Vagina (tissue), 2 donors: ENCODE measurements at regions not wholly inside any gene's neighbourhood (a gene's known extent, or its start where the extent isn't known, plus 50 kb on each side); places are given as distances from the start of the nearest gene placed in this dataset.

Experiments
- DNase-seq, 2 donors: peaks; one replicate each; pipeline ENCODE4 v3.0.0-alpha.2; 2017; ENCODE audit errors: extremely low spot score in 2 of 2
- H3K27ac ChIP-seq: fragments of 200-600 bp; sonication (generic); one replicate; pipeline ENCODE4 v1.5.1; 2019
- H3K27me3 ChIP-seq: fragments of 200-600 bp; sonication (generic); one replicate; pipeline ENCODE4 v1.5.1; 2019
- H3K36me3 ChIP-seq, 2 donors: fragments of 200-600 bp; sonication (generic); one replicate each; pipeline ENCODE4 v1.5.1; 2017 to 2019
- H3K4me1 ChIP-seq: fragments of 200-600 bp; sonication (generic); one replicate; pipeline ENCODE4 v1.5.1; 2019
- H3K4me3 ChIP-seq, 2 donors: fragments of 200-600 bp; sonication (generic); 1 replicate in 1 of 2; 2 replicates in 1 of 2; pipeline ENCODE4 v1.5.1; 2016 to 2019
- H3K9me3 ChIP-seq: fragments of 200-600 bp; sonication (generic); one replicate; pipeline ENCODE4 v1.5.1; 2019
- POLR2A ChIP-seq, 2 donors: fragments of 450-650 bp; IDR thresholded peaks; one replicate each; pipeline ENCODE4 v1.6.1; 2017; ENCODE audit warnings: antibody characterized with exemption in 2 of 2, mild to moderate bottlenecking in 2 of 2, moderate library complexity in 2 of 2
- POLR2AphosphoS5 ChIP-seq, 2 donors: sonication (generic); formaldehyde crosslinking; IDR thresholded peaks; one replicate each; pipeline ENCODE4 v1.9.0; 2017; ENCODE audit warnings: antibody characterized with exemption in 2 of 2, mild to moderate bottlenecking in 2 of 2, low read depth in 1 of 2; ENCODE audit not compliant: insufficient read depth in 1 of 2
- intact Hi-C: fragments of 100-400 bp; cut with DNase I; formaldehyde crosslinking; loops from one replicate; pipeline ENCODE4 v1.15.1; 2023
- TF ChIP-seq, protein P1 (sequence below), 3 experiments: fragments of 450-650 bp in 2 of 3; fragments of 200-600 bp in 1 of 3; sonication (generic) in 1 of 3; IDR thresholded peaks; one replicate each; pipeline ENCODE4 v1.5.1; 2017 to 2019; ENCODE audit warnings: antibody characterized with exemption in 3 of 3, mild to moderate bottlenecking in 2 of 3, moderate library complexity in 2 of 3

DNA sequence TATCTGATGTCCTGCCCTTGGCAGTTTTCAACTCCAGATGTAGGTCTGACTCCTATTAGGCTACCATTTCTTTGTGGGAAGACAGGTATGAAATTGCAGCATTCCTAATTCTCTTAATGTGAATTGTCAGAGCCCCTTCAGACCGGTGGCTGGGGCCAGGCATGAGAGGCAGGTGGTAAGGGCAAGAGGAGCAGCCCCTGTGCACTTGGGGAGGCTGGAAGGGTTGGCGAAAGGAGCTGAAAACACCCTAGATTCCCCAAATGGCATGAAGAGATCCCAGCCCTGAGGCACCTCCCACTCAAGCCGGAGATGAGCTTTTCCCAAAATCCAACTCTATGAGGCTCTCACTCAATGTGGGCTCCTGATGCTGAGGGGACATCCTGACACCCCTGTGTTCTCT is 453.2 kb downstream of the NR2F2 start:
- intact Hi-C loops = no loop called here
- Histone ChIP-seq H3K4me3 (no peak overlapping the region), H3K36me3 (no peaks in the 10 kb centered on the region), H3K9me3 (no peaks in the 10 kb centered on the region), H3K4me1 (no peaks in the 10 kb centered on the region), H3K27ac (no peak overlapping the region), H3K27me3 (no peaks in the 10 kb centered on the region)
- TF ChIP-seq POLR2A (IDR thresholded peaks at IDR 0.05) = no peak
- TF ChIP-seq, protein P1, sequence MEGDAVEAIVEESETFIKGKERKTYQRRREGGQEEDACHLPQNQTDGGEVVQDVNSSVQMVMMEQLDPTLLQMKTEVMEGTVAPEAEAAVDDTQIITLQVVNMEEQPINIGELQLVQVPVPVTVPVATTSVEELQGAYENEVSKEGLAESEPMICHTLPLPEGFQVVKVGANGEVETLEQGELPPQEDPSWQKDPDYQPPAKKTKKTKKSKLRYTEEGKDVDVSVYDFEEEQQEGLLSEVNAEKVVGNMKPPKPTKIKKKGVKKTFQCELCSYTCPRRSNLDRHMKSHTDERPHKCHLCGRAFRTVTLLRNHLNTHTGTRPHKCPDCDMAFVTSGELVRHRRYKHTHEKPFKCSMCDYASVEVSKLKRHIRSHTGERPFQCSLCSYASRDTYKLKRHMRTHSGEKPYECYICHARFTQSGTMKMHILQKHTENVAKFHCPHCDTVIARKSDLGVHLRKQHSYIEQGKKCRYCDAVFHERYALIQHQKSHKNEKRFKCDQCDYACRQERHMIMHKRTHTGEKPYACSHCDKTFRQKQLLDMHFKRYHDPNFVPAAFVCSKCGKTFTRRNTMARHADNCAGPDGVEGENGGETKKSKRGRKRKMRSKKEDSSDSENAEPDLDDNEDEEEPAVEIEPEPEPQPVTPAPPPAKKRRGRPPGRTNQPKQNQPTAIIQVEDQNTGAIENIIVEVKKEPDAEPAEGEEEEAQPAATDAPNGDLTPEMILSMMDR (IDR thresholded peaks at IDR 0.05) = no peak
- no peak for TF ChIP-seq POLR2AphosphoS5 (IDR thresholded peaks at IDR 0.05; ENCODE audit: insufficient read depth in 1 of 2, low read depth in 1 of 2)
- DNase-seq = no peak

- no peaks in the 10 kb centered on the region for H3K27me3 ChIP-seq
- no peak for DNase-seq
- no peaks in the 10 kb centered on the region for H3K4me1 ChIP-seq
- no peak overlapping the region for H3K4me3 ChIP-seq
- H3K9me3 ChIP-seq = no peaks in the 10 kb centered on the region
- intact Hi-C loops = no loop called here
- no peak overlapping the region for H3K27ac ChIP-seq
- TF ChIP-seq POLR2A (IDR thresholded peaks at IDR 0.05) = no peak
- H3K36me3 ChIP-seq = no peaks in the 10 kb centered on the region
Observed at GRCh38 chr15:96790004-96790403, 459.5 kb downstream of the NR2F2 start.

DNA sequence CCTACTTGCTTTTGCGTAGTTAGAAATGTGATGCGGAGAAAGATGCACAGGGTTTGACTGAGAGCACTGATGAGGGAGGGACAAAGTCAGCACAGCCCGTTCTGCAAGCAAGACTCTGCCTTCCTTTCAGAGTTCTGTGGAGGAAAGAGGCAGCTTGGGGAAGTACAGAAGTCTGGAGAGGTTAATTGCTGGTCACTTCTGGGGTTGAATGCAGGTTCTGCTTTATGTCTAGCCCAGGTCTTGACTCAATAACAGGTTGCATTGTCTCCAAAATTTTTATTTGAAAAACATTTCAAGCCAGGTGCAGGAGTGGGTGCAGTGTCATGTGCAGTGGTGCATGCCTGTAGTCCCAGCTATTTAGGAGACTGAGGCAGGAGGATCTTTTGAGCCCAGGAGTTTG is 461.7 kb downstream of the NR2F2 start:
- H3K4me3 ChIP-seq = no peak overlapping the region
- TF ChIP-seq, protein P1 (IDR thresholded peaks at IDR 0.05) = no peak
- TF ChIP-seq POLR2A (IDR thresholded peaks at IDR 0.05) (no peak), POLR2AphosphoS5 (IDR thresholded peaks at IDR 0.05; ENCODE audit: insufficient read depth in 1 of 2, low read depth in 1 of 2) (no peak)
- no peaks in the 10 kb centered on the region for H3K36me3 ChIP-seq
- H3K4me1 ChIP-seq = no peaks in the 10 kb centered on the region
- no peak for DNase-seq
- H3K27ac ChIP-seq = no peak overlapping the region
- intact Hi-C loops = no loop called here
- no peaks in the 10 kb centered on the region for H3K9me3 ChIP-seq
- no peaks in the 10 kb centered on the region for H3K27me3 ChIP-seq

GRCh38 chr15:96796841-96797240 is 466.3 kb downstream of the NR2F2 start:
- intact Hi-C loops = no loop called here
- TF ChIP-seq POLR2AphosphoS5 (IDR thresholded peaks at IDR 0.05; ENCODE audit: insufficient read depth in 1 of 2, low read depth in 1 of 2) (no peak), POLR2A (IDR thresholded peaks at IDR 0.05) (no peak)
- TF ChIP-seq, protein P1 (IDR thresholded peaks at IDR 0.05) = no peak
- Histone ChIP-seq H3K27ac (no peak overlapping the region), H3K36me3 (no peaks in the 10 kb centered on the region), H3K4me1 (no peaks in the 10 kb centered on the region), H3K9me3 (no peaks in the 10 kb centered on the region), H3K4me3 (no peak overlapping the region), H3K27me3 (no peaks in the 10 kb centered on the region)
- no peak for DNase-seq

- no peak for DNase-seq
- no peaks in the 10 kb centered on the region for H3K4me1 ChIP-seq
- no peaks in the 10 kb centered on the region for H3K27me3 ChIP-seq
- no peaks in the 10 kb centered on the region for H3K9me3 ChIP-seq
- intact Hi-C loops = no loop called here
- no peak overlapping the region for H3K4me3 ChIP-seq
- H3K27ac ChIP-seq = no peak overlapping the region
- TF ChIP-seq POLR2A (IDR thresholded peaks at IDR 0.05) = no peak
- no peaks in the 10 kb centered on the region for H3K36me3 ChIP-seq
Observed at GRCh38 chr15:96801576-96802150, 471.2 kb downstream of the NR2F2 start.

- Histone ChIP-seq H3K4me3 (no peak overlapping the region), H3K27ac (no peak overlapping the region), H3K4me1 (no peaks in the 10 kb centered on the region), H3K9me3 (no peaks in the 10 kb centered on the region), H3K36me3 (no peaks in the 10 kb centered on the region), H3K27me3 (no peaks in the 10 kb centered on the region)
- no peak for DNase-seq
- intact Hi-C loops = no loop called here
- TF ChIP-seq POLR2A (IDR thresholded peaks at IDR 0.05) (no peak), POLR2AphosphoS5 (IDR thresholded peaks at IDR 0.05; ENCODE audit: insufficient read depth in 1 of 2, low read depth in 1 of 2) (no peak)
- TF ChIP-seq, protein P1 (IDR thresholded peaks at IDR 0.05) = no peak
Observed at GRCh38 chr15:96802611-96803255, 472.2 kb downstream of the NR2F2 start.
